HG02571 (cell line): ENCODE measurements at regions not wholly inside any gene's neighbourhood (a gene's known extent, or its start where the extent isn't known, plus 50 kb on each side); places are given as distances from the start of the nearest gene placed in this dataset.

Experiments
- ATAC-seq: cut with Tn5 transposase; IDR thresholded peaks from one replicate; pipeline ENCODE4 v1.9.1; 2021; ENCODE audit warnings: mild to moderate bottlenecking, moderate library complexity; ENCODE audit not compliant: unreplicated experiment

DNA sequence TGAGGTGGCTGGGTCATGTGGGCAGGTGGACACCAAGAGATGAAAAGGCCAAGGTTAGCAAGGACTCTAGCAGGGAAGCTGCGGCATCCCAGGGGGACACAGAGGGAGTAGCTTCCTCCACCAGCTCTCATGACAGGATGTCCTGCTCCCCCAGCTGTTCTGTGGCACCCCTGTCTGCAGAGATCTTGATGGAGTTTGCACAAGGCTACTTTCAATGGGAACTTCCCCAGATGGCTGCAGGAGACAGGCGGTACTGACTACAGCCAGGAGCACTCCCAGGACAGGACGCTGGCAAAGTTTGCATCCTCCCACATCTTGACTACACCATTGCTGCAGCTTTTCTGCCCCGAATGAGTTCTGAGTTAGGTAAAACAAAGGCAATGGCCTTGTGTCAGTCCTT lies 312.8 kb downstream of the TLE4 start:
- ATAC-seq, result no peak

DNA sequence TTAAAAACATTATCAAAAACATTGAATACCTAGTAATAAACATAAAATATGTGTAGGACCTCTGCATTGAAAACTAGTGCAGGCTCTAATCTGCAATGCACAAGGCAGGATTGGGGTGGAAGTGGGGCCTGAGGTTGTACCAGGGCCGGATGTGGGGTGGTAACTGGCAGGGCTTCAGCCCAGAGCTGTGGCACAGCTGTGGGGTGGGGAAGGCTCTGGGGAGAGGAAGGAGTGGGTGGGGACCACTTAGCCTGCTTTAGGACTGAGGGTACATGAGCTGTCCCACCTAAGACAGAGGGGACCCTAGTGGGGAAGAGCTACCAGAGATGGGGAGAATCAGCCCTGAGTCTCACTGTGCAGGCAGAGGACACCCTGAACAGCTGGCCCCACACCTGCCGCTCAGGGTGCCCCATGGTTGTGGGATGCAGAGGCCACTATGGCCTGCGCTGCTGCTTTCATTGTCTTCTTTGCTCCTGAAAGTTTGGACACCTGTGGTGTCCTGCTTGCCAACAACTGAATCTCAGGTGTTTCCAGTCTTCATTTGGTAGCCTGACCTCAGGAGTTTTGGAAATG lies 311.4 kb downstream of the TLE4 start:
- no peak for ATAC-seq

DNA sequence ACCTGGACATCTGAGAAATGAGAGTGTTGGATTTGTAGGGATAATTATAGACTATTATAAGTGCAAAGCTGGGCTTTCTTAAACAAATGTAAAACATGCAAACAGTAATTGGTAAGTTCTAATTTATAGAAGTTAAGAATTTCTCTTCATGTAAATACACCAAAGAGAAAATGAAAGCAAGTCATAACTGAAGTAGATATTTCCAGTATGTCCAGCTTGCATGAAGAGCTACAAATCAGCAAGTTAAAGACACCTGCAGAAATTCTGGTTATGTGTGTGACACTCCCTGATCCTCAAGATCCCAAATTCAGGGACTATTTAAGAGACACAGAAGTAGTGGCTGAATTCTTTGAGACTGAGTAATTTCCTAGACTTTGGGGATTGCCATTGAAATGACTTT lies 308.9 kb downstream of the TLE4 start:
- ATAC-seq, result peak; percentile 59

DNA sequence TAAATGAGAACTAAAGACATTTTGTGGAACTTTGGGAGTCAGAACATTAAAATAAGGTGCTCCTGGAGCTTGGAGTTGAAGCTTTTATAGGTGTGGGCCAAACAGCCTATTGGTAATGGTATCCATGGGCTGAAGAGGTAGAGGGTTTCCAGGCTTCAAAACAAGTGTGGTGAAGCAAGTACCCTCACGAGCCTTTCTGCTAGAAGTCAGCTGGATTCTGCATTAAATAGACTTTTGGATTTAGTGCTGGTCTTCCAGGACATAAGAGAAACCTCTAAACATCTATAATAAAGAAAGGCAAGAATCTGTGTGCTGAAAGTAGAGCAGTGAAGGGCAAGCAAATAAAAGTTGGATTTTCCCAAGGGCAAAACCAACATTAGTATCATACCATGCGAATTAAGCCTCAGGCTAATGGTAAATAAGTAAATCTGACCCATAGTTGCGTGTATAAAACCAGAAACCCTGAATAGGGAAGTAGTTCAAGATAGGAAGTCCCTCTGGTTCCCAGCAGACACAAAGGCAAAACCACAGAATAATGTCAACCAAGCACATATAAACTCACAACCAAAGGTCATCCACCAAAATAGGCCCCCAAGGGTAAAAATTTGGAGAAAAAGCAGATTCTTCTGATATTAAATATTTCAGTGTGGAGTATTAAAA lies 306.3 kb downstream of the TLE4 start:
- ATAC-seq, result no peak

DNA sequence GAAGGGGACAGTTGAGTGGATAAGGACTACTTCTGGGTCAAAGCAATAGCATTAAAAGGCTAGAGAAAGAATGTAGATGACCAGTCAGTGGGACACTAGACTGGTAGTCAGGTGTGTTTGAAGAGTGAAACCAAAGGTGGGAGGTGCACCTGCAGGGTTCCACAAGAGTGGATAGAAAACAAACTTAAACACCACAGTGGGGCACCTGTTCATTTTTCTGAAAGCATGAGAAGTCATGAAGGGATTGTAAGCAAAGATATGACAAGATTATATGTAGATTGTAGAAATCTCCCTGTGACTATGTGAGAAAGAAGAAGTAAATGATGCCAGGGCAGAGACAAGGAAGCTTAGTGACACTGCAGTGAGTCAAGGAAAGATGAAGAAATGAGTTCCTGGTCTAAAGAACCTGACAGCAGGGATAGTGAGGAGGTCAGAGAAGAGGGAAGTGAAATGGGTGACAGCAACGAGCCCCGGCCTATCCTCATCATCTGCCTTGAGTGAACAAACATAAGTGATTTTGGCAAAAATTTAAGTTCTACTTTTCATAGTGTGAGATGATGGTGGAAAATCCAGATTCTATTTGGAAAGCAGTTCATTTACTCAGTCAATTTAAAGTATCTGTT lies 296.9 kb downstream of the TLE4 start:
- peak; percentile 51 for ATAC-seq

DNA sequence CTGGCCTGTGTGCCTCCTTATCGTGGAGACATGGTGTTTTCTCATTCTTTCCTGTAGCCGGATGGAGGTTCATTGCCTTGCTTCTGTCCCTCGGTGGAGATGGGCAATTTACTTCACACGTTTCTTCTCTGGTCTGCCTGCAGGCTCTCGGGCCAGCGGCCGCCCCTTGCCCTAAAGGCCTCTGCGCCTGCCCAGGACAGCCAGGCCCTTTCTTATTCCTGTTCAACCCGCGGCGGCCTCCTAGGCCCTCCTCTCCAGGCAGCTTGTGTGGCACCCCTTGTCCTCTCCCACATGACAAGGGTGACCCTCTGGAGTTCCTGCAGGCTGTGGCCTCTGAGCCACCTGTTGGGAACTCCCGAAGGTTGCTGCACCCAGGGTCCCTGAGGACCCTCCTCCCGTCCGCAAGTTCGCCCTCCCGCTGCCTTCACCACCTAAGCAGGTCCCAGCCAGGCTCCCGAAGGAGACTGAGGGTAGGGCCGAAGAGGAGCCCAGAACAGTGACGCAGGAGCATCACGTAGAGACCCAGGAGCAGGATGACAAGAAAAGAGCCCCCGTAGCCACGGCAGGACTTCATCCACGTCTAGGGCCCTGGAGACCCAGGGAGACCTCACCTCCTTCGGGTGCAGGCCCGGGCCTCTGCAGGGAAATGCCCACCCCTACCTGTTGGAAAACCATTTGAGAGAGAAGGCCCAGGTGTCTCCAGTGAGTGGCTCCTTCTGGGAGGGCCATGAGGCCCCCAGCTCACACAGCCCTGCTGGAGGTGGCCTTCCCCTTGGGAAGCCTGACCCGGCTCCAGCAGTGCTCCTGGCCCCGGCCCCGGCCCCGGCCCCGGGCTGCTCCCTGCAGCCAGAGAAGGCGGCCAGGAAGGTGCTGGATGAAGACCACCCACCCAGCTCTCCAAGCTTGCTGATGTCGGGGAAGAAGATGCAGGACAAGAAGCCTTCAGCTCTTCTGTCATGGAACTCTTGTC lies 291.4 kb downstream of the TLE4 start:
- ATAC-seq, result no peak

DNA sequence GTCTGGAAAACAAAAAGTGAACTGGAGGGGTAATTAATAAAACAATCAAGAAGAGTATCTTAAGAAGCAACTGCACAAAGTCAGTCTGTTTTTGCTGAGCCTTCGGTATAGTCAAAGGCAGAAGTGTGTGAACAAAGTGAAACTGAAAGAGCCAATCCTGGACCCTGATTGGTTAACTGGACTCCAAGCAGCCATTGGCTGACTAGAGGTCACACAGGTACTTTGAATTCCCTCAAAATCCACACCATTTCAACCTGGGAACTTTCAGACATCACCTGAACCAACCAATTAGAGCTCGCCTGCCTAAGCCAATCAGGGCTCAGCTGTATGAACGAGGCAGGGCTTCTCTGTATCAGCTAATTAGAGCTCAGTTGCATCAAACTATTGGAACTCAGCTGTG lies 286.7 kb downstream of the TLE4 start:
- ATAC-seq, result no peak

DNA sequence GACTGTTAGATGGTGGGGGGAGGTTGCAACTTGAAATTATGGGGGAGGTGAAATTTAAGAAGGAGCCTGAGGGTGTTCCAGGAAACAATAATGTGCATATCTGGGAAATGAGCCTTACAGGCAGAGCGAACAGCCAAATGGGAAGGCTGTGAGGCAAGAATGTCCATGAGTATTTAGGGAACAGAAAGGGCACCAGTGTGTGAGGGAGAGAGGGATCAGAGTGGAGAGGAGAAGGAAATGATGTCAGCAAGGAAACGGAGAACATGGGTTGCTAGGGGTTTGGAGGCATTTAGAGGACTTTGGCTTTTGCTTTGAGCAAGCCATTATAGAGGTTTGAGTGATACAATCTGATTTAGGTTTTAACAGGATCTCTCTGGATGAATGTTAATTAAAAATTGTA lies 285.4 kb downstream of the TLE4 start:
- no peak for ATAC-seq

DNA sequence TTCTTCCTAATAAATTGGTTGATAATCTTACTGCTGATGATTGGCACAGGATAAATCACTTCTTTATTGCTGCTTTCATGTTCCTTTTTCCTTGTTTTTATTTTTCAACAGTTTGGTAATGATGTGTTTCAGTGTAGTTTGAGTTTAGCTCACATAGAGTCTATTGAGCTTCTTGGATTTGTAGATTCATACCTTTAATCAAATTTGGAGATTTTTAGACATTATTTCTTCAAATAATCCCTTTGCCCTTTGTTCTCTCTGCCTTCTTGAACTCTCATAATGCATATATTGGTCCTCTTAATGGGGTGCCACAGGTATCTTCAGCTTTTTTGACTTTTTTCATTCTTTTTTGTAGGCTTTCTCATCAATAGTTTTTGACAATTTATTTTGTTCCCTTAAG lies 275.3 kb downstream of the TLE4 start:
- ATAC-seq, result no peak

DNA sequence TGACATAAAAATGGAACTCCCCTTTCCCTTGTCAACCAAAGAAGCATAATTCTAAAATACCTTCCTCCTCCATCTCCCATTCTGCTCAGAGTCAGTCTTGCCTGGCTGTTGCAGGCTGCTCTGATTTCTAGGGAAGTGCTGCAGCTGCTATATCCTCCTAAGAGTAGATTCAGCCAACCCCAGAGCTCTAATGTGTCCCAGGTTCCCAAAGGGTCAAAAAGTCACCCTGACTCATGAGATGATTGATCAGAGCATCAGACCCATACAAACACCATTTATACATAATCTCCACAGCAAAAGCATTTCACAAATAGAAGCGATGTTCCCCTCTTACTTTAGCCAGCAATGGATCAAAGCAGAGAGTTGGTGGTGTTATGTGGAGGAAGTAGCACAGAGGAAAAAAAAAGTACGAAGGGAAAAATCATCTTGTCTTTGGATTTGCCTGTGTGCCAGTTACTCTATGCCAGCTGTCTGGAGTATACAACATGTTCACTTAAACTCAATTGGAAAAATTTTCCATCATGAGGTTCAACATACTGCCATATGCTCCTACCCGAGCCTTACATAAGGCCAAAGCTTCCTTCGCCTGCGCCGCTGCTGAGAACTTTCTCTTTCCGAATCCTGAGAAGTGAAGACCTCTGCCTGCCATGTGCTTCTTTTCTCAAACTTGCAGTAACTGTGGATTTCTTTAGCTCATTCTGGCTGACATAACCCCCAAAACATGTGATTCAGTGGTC lies 258.0 kb downstream of the TLE4 start:
- no peak for ATAC-seq

DNA sequence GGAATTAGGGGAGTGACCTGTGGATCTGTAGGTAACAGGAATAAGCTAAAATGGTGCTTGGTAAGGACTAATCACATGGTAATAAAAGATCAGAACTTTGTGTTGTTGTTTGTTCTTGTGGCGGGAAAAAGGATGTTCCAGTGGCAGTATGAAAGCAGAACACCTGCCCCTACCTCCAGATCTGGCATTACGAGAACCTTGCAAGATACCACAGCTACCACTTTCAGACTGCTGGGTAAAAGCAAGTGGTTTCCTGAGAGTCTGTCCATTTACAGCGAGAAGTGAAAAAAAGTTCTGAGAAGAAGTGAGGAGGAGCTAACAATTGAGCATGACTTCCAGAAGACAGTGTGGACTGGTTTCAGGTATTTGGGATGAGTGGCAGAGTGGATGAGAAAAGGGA lies 252.5 kb downstream of the TLE4 start:
- peak; percentile 99 for ATAC-seq

DNA sequence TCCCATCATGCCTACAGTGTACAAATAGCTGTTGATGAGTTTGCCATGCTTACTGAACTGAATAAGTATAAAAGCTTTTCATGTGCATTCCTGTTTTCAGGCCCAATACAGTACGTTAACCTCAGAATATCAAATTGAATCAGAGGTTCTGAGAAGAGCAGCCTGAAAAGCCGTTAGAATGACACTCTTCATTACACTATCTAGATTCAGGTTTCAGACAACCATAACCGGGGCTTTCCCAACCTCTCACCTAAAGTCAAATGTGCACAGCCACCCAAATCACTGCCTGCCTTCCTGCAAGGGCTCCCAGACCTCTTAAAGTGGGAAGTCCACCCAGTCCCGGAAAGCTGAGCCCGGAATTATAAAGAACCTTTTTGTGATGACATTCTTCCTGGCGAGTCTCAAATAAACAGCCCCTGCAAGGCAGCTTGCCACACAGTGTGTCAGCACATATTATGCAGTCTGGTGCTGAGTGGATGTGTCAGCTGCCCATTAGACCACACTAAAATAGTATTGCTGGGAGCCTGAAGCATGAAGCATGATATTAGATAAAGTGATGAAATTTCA lies 245.8 kb downstream of the TLE4 start:
- ATAC-seq, result peak; percentile 90

DNA sequence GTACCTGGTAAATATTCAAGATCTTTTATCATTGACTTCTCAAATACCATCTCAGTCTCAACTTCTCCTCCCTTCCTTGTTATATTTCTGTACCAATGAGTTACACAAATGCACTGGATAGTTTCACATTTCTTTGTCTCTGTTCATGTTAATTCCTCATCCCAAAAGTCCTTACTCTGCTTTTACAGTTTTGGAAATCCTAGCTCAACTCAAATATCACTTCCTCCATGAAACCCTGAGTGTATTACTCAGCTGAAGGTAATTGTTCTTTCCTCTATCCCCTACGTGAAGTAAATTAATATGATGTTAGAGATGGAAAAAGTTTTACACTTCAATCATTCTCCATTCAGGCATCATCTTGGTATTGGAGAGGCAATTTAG lies 241.5 kb downstream of the TLE4 start:
- no peak for ATAC-seq

DNA sequence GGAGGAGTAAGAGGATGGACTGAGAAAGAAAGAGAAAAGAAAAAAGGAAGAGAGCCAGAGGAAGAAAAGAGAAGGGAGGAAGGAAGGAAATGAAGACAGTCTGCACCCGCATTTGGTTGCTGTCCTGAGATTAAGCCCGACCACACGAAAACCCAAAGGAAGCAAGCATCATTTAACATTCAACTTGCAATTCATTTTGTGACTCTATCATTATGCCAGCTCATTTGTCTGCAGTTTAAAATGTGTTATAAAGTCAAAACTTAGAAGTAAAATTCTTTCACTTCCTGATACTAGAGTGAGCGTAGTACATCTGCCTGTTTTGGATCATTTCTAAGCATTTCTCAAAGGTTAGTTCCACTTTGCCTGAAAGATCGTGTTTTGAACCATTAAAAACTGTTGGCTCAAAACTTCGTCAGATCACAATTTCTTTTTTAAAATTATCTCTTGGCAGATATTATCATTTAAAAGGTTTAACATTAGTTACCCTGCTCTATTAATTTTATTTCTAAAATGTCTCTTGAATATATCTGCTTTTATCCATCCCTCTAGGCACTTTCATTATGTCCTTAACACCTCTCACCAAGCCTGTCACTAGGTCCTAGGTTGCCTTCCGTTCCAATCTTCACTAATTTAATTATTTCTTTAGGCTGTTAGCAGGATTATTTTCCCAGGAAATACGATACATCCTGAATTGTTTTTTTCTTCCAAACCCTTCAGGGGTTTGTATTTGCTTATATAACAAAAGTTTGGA lies 240.9 kb downstream of the TLE4 start:
- peak; percentile 61 for ATAC-seq

DNA sequence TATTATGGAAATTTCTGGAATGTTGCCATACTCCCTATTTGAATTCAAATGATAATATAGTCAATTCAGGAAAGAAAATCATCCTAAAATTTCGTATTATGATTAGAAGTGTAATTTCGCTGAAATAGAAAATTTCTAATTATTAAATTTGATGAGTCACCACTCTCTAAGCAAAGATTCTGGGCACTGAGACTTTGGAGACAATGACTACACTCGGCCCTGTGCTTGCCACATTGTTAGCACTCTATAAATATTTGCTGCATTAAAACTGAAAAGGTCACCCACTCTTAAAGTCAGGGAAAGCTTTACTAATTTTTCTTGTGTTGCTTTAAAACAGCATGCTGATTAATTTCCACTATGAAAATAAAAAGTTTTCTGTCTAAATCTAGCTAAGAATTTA lies 240.3 kb downstream of the TLE4 start:
- ATAC-seq, result no peak

DNA sequence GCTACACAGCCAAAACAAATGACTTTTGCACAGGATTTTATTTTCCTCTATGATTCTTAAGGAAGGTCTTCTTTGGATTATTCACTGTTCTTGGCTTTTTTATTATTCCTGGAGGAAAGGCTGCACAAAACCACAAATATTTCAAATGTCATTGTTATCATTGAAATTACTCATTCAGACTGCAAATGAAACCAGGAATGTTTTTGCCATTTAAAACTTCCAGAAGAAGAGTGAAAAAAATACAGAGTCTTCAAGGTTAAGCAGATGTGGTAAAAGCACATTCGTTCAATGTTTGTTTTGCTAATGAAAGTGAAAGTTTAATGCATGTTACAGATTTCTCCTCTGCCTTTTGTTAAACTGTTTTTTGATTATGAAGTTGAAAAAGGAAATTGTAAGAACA lies 238.2 kb downstream of the TLE4 start:
- ATAC-seq, result no peak

DNA sequence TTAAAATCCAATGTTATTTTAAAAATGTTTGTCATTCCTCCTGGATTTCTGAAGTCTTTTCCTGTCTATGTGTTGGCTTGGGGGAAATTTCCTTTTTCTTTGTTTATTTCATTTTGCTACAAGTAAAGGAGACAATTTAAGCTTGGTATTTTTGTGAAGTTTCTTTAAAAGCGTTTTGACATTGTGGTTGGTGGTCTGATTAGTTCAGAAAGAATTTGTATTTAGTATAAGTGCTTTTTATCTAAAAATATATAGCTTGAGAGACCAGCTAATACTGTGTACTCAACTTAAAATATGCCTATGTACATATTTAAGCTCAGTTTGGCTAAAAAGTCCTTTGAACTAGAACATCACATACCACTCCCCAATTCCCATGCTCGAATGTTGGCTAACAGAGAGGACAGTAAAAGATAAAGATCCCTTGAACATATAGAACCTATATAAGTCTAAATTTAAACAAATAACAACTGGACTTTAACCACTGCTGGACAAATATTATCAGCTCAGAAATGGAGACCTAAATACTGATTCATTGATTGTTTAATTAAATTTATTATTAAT lies 237.6 kb downstream of the TLE4 start:
- no peak for ATAC-seq

DNA sequence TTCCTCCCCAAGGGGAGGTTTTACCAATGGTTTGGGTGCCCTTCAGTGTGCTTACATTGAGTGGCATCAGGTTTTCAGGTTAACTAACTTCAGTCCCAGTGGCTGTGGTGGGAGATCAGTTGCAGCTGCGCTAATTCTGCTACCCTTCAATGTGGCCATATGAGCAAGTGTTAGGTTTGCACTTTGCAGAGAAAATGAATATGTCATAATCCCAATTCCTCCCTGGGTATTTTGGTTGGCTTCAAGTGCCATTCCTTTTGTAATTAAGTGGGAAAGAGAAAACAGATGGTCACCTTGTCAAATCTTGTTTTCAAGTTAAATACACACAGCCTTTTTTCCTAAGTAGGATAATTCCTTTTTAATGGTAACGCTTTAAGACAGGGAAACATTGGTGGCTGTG lies 236.2 kb downstream of the TLE4 start:
- no peak for ATAC-seq

DNA sequence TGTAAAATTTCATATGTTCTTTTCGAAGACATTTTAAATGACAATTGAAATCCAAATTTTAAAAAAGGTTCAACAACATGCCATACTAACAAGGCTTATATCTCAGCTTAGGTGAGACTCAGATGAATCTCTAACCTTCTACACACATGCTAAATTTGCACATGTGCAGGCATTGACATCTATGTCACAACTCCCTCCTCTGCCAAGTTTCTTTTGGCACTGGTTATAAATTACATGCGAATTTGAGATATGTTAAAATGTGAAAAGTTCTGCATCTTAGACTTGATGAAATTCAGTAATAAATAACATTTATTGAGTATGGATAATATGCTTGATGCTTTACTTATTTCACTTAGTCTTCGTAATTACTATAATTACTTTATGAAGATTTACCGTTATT lies 234.3 kb downstream of the TLE4 start:
- ATAC-seq, result no peak

DNA sequence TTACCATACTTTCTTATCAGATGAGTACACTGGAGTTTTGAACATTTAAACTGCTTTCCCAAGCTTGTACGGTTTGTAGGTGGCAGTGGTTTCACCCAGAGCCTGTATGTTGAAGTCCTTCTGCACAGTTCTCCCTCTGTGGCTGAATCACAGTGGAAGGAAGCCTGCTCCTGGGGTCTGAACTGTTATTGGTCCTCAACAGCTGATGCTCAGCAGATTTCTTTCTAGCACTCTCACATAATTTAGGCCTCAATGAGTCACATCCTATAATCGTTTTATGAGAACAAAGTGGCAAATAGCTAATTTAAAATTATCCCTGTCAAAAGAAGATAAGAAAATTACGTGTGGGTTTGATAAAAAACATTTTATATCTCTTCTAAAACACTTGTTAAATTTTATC lies 229.7 kb downstream of the TLE4 start:
- ATAC-seq, result no peak
